Neuron (in vitro differentiated cells): ENCODE measurements at regions not wholly inside any gene's neighbourhood (a gene's known extent, or its start where the extent isn't known, plus 50 kb on each side); places are given as distances from the start of the nearest gene placed in this dataset.

Experiments
- H2AFZ ChIP-seq: one replicate; pipeline ENCODE4 v1.6.1; 2013; ENCODE audit warnings: low read depth, mild to moderate bottlenecking, inconsistent platforms, low read length, moderate library complexity
- H3K27me3 ChIP-seq: one replicate; pipeline ENCODE4 v1.6.1; 2013; ENCODE audit warnings: low read length; ENCODE audit not compliant: insufficient read depth
- H3K36me3 ChIP-seq: one replicate; pipeline ENCODE4 v1.6.1; 2013; ENCODE audit warnings: low read length; ENCODE audit not compliant: insufficient read depth
- H3K4me1 ChIP-seq: one replicate; pipeline ENCODE4 v1.6.1; 2013; ENCODE audit warnings: low read length; ENCODE audit not compliant: insufficient read depth
- H3K4me3 ChIP-seq: 2 replicates; pipeline ENCODE4 v1.5.1; 2013; ENCODE audit warnings: mild to moderate bottlenecking, low read length, moderate library complexity
- H3K9me3 ChIP-seq: one replicate; pipeline ENCODE4 v1.6.1; 2013; ENCODE audit warnings: low read length

GRCh38 chr1:22291057-22291456 is 148.2 kb upstream of the WNT4 start:
- no peak overlapping the region for H3K4me3 ChIP-seq
- H3K4me1 ChIP-seq: no peaks in the 10 kb centered on the region
- H3K36me3 ChIP-seq: no peaks in the 10 kb centered on the region
- H3K27me3 ChIP-seq: peaks cover under 1% of the 10 kb centered on the region
- H2AFZ ChIP-seq: no peak overlapping the region
- H3K9me3 ChIP-seq: no peaks in the 10 kb centered on the region

- Histone ChIP-seq H3K27me3 (peaks cover 2% of the 10 kb centered on the region), H3K4me3 (no peak overlapping the region), H2AFZ (no peak overlapping the region), H3K36me3 (no peaks in the 10 kb centered on the region), H3K9me3 (no peaks in the 10 kb centered on the region), H3K4me1 (no peaks in the 10 kb centered on the region)
These were observed 148.6 kb upstream of the WNT4 start for GRCh38 chr1:22291494-22291893.

GRCh38 chr1:22292011-22292788 is 149.3 kb upstream of the WNT4 start:
- H3K4me1 ChIP-seq: no peaks in the 10 kb centered on the region
- H3K4me3 ChIP-seq: no peak overlapping the region
- no peak overlapping the region for H2AFZ ChIP-seq
- H3K27me3 ChIP-seq: peaks cover 3% of the 10 kb centered on the region
- no peaks in the 10 kb centered on the region for H3K36me3 ChIP-seq
- H3K9me3 ChIP-seq: no peaks in the 10 kb centered on the region

- H3K9me3 ChIP-seq: no peaks in the 10 kb centered on the region
- no peak overlapping the region for H3K4me3 ChIP-seq
- H3K36me3 ChIP-seq: no peaks in the 10 kb centered on the region
- no peak overlapping the region for H2AFZ ChIP-seq
- H3K4me1 ChIP-seq: no peaks in the 10 kb centered on the region
- peaks cover 4% of the 10 kb centered on the region for H3K27me3 ChIP-seq
These were observed 152.5 kb upstream of the WNT4 start for GRCh38 chr1:22295396-22295795.

GRCh38 chr1:22295856-22296255 is 153.0 kb upstream of the WNT4 start:
- H3K4me1 ChIP-seq: no peaks in the 10 kb centered on the region
- H3K9me3 ChIP-seq: no peaks in the 10 kb centered on the region
- H2AFZ ChIP-seq: no peak overlapping the region
- no peaks in the 10 kb centered on the region for H3K36me3 ChIP-seq
- H3K4me3 ChIP-seq: no peak overlapping the region
- H3K27me3 ChIP-seq: peaks cover 4% of the 10 kb centered on the region

GRCh38 chr1:22296701-22297591 is 154.0 kb upstream of the WNT4 start:
- no peak overlapping the region for H3K4me3 ChIP-seq
- H2AFZ ChIP-seq: no peak overlapping the region
- no peaks in the 10 kb centered on the region for H3K9me3 ChIP-seq
- no peaks in the 10 kb centered on the region for H3K36me3 ChIP-seq
- peaks cover 4% of the 10 kb centered on the region for H3K27me3 ChIP-seq
- H3K4me1 ChIP-seq: no peaks in the 10 kb centered on the region

GRCh38 chr1:22297999-22298398 is 153.7 kb upstream of the ZBTB40 start:
- Histone ChIP-seq H3K4me1 (no peaks in the 10 kb centered on the region), H2AFZ (no peak overlapping the region), H3K9me3 (no peaks in the 10 kb centered on the region), H3K27me3 (peaks cover 4% of the 10 kb centered on the region), H3K4me3 (no peak overlapping the region), H3K36me3 (no peaks in the 10 kb centered on the region)

GRCh38 chr1:22303816-22304215 is 147.8 kb upstream of the ZBTB40 start:
- H3K4me3 ChIP-seq: no peak overlapping the region
- H3K9me3 ChIP-seq: no peaks in the 10 kb centered on the region
- H3K27me3 ChIP-seq: no peaks in the 10 kb centered on the region
- H3K4me1 ChIP-seq: no peaks in the 10 kb centered on the region
- no peak overlapping the region for H2AFZ ChIP-seq
- no peaks in the 10 kb centered on the region for H3K36me3 ChIP-seq

DNA sequence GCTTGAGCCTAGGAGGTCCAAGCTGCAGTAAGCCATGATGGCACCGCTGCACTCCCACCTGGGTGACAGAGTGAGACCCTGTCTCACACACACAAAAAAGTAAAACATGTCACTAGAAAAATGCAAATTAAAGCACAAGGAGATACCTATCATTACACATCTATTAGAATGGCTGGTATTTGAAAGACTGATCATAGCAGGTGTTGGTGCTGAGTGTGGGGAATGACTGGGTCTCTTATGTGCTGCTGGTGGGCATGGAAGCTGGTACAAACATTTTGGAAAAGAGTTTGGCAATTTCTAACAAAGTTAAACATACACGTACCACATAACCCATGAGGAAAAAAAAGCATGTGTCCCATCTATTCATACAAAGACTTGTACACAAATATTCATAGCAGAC is 142.1 kb upstream of the ZBTB40 start:
- no peaks in the 10 kb centered on the region for H3K9me3 ChIP-seq
- H3K27me3 ChIP-seq: no peaks in the 10 kb centered on the region
- H3K4me1 ChIP-seq: no peaks in the 10 kb centered on the region
- H2AFZ ChIP-seq: no peak overlapping the region
- no peaks in the 10 kb centered on the region for H3K36me3 ChIP-seq
- no peak overlapping the region for H3K4me3 ChIP-seq

DNA sequence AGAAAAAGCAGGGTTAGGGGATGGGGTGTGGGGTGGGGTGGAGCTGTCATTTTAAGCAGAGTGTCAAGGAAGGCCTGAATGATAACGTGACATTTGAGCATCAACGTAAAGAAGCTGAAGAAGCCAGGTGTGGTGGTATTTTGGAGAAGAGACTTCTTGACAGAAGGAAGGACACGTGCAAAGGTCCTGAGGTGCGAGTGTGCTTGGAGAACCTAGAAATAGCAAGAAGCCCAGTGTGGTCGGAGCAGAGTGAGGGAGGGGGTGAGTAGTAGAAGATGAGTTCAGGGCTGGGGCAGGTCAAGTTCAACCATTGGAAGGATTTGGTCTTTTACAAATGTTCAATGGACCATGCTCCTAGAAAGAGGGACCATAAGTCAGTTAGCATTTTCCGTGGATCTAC is 140.2 kb upstream of the ZBTB40 start:
- no peaks in the 10 kb centered on the region for H3K36me3 ChIP-seq
- no peaks in the 10 kb centered on the region for H3K9me3 ChIP-seq
- H2AFZ ChIP-seq: no peak overlapping the region
- H3K4me3 ChIP-seq: no peak overlapping the region
- no peaks in the 10 kb centered on the region for H3K27me3 ChIP-seq
- no peaks in the 10 kb centered on the region for H3K4me1 ChIP-seq

- no peaks in the 10 kb centered on the region for H3K9me3 ChIP-seq
- H3K27me3 ChIP-seq: no peaks in the 10 kb centered on the region
- no peak overlapping the region for H2AFZ ChIP-seq
- no peak overlapping the region for H3K4me3 ChIP-seq
- no peaks in the 10 kb centered on the region for H3K36me3 ChIP-seq
- H3K4me1 ChIP-seq: peaks cover 7% of the 10 kb centered on the region
These were observed 138.3 kb upstream of the ZBTB40 start for GRCh38 chr1:22313321-22313720.

GRCh38 chr1:22314706-22315105 is 136.9 kb upstream of the ZBTB40 start:
- Histone ChIP-seq H3K4me3 (no peak overlapping the region), H3K4me1 (peaks cover 16% of the 10 kb centered on the region), H3K27me3 (no peaks in the 10 kb centered on the region), H3K9me3 (no peaks in the 10 kb centered on the region), H2AFZ (no peak overlapping the region), H3K36me3 (no peaks in the 10 kb centered on the region)

DNA sequence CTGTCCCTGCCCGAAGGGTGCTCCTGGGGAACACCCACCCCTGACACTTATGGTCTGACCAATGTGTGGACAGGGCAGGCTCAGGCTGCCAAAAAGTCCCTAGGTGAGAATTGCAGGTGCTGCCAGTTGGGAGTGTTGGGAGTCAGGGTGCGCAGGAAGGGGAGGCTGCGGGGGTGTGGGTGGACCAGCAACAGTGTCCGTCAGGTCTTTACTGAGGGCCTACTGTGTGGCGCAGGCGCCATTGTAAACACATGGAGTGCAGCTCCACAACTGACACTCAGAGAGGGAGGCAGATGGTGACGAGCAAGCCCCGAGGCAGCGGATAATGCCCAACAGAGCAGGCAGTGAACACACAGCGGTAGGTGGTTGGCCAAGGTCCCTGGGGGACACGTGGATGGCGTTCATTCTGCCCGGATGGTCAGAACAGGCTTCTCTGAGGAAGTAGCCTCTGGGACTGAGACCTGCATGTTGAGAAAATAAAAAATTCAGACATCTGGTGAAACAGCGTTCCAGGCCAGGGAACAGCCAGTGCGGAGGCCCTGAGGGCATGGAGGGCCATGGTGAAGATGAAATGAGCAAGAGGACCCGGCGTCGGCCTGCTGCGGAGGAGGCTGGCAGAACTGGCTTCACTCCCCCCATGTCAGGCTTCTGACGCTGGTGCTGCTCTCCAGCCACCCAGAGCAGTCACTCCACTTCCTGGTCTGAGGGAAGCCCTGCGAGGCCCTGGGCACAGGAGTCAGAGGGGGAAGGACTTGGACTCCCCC is 136.2 kb upstream of the ZBTB40 start:
- no peaks in the 10 kb centered on the region for H3K9me3 ChIP-seq
- no peaks in the 10 kb centered on the region for H3K36me3 ChIP-seq
- no peaks in the 10 kb centered on the region for H3K27me3 ChIP-seq
- H3K4me1 ChIP-seq: peaks cover 20% of the 10 kb centered on the region
- H2AFZ ChIP-seq: no peak overlapping the region
- H3K4me3 ChIP-seq: no peak overlapping the region
